T1000 (cell line): ENCODE measurements at regions not wholly inside any gene's neighbourhood (a gene's known extent, or its start where the extent isn't known, plus 50 kb on each side); places are given as distances from the start of the nearest gene placed in this dataset.
"Not testable (repeated sequence)": the region's sequence is repeated elsewhere in the genome, so short reads cannot be mapped to it uniquely, and the experiment has no call there.

ENCODE experiments used
- DNase-seq: peaks from one replicate; lab custom pipeline; 2025; ENCODE audit warnings: mixed read lengths; lab: John Stamatoyannopoulos, UW

DNA sequence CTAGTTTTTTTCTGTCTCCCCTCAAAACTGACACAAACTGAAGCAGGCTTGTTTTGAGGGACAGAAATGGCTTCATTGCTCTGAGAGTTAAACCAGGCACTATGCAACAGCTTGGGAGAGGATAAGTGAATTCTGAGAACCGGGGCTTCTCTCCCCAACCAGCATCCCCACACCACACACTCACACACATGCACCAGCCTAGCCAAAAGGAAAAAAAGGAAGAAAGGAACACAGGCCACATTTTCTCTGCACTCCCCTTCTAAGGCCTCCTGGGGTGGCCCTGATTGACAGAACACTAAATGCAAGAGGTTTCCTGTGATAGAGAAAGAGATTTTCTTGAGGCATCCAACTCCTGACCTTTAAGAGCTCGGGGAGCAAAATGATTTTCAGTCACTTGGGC lies 177.5 kb downstream of the TLE3 start:
- DNase-seq, result no peak

- DNase-seq, result no peak
Measured at GRCh38 chr15:69921626-69922619, 175.8 kb downstream of the TLE3 start.

GRCh38 chr15:69924531-69924930 lies 173.2 kb downstream of the TLE3 start:
- no peak for DNase-seq

GRCh38 chr15:69926006-69926405 lies 171.7 kb downstream of the TLE3 start:
- DNase-seq, result no peak

- DNase-seq, result no peak
Measured at GRCh38 chr15:69926721-69927120, 171.0 kb downstream of the TLE3 start.

DNA sequence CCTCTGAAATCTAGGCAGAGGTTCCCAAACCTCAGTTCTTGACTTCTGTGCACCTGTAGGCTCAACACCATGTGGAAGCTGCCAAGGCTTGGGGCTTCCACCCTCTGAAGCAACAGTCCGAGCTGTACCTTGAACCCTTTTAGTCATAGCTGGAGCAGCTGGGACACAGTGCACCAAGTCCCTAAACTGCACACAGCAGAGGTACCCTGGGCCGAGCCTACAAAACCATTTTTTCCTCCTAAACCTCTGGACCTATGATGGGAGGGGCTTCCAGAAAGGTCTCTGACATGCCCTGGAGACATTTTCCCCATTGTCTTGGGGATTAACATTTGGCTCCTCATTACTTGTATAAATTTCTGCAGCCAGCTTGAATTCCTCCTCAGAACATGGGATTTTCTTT lies 168.8 kb downstream of the TLE3 start:
- not testable (repeated sequence) for DNase-seq

GRCh38 chr15:69929905-69930630 lies 167.6 kb downstream of the TLE3 start:
- DNase-seq, result no peak

- DNase-seq, result no peak
Measured at GRCh38 chr15:69930754-69931153, 167.0 kb downstream of the TLE3 start.

DNA sequence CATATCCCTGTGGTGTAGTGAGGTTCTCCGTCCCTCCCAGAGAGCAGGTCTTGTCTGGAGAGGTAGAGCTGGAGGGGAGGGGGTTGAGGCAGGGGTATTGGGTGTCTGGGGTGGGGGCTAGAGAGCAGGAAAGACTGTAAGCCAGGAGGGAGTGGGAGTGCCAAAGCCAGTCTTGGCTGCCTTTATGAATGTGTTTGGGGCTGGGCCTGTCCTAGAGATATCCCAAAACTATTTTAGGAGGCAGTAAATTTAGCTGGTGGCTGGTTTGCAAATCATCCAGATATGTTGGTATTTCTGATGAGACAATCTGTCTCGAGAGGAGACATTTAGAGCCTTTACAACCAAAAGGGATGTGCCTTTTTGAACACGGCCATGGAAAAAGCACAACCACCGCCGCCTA lies 166.6 kb downstream of the TLE3 start:
- no peak for DNase-seq

- DNase-seq, result no peak
Measured at GRCh38 chr15:69934607-69935006, 163.1 kb downstream of the TLE3 start.

DNA sequence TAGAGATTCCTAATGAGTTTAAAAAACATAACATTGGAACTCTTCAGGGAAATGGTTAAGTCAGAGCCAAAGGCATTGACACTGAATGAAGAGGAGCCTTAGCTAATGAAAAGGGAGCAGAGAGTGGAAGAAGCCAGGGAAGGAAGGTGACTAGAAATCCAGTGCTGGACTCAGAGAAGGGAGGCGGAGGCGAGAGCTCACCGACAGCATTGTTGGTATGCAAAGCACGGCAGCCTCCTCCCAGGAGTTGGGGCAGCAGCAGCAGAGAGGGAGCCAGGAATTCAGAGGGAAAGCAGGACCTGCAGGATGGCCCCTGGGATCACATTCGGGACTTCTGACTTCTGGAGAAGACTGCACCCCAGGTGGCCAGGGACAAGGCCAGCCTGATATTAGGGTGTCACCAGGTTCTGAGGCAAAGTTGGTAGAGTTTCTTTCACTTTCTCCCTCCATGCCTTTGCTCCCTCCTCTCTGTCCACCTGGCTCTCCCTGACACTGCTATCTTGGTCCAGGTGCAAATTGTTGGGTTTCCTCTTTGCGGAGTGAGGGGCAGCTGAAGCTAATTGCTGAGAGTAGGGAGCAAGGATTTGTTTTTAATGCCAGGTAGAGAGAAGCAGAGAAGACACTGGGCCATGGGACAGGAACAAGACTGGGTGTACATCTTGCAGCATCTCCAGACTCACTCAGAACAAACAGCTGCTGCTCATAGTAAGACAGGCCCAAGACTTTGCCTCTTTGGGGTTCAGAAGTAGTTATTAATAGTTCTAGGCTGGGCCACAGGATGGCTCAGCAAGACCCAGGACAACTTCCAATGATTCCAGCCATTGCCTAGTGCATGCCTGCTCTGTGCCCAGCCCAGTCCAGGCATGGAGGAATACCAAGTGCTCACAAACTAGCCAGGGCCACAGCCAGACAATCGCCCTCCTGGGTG lies 157.9 kb downstream of the TLE3 start:
- no peak for DNase-seq

DNA sequence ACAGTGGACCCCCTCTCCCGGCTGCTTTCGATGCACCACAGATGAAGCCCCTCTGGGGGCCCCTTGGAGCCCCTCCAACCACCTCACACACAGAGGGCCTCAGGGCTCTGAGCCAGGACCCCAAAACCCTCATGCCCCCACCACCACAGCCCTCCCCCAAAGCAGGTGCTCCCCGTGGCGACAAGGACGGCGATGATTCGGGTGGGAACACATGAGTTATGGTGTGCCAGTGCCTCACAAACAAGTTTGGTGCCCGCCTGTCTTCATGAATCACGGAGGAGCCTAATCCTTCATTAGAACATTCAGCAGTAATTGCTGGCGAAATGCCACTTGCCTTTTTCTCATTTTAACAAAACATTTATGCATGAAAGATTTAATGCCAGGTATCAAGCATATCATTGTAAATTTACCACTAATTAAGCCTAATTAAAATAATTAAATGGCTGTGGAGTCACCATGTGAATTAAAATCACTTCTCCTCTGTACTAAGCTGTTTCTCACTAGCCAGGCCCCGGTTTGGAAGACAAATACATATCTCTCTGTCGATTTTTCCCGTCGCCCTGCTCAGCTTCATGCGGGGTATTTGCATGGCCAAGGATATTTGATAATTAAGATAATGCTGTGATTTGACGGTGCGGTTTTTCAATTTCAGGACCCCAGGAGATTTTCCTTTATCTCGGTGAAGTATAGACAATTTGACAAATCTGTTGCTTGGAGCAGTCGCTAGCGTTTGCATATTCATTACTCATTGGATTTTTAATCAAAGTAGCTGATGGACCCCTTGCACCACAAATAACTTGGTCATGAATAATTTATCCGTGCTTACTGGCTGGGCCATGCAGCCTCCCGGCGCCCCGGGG lies 157.0 kb downstream of the TLE3 start:
- no peak for DNase-seq

- DNase-seq, result no peak
Measured at GRCh38 chr15:69941301-69941605, 156.5 kb downstream of the TLE3 start.

GRCh38 chr15:69941706-69942495 lies 155.8 kb downstream of the TLE3 start:
- no peak for DNase-seq

DNA sequence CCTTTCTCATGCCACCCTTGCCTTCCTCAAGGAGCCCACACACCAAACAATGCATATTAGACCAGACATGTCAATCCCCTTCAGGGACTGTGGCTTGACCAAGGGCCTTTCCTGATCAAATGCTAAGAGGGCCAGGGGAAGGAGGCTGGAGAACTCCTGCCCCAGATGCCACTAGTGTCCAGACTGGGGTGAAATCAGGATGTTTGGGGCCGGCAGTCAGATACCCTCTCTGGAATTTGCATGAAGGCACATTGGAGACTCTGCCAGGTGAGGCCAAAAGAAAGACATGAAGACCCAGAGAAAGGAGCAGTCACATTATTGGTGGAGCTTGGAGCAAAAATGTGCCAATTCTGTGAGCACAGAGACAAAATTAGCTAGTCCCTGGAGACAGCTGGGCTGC lies 154.1 kb downstream of the TLE3 start:
- DNase-seq, result no peak

DNA sequence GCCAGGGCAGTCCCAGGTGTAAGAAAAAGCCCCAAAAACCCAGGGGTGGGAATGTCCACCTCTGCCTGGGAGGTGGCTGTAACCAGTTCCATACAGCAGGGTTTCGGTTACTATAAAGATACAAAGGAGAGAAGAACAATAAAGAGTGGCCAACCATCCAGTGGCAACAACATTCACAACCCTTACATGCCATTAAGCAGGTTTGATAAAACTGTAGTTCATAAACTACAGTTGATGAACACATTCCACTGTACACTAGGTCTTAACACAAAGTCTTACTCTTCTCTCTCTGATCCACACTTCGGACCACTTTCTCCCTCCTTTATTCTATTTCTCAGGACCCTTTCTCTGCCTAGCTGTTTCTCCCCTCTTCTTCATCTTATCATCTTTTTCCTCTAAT lies 152.0 kb downstream of the TLE3 start:
- no peak for DNase-seq

DNA sequence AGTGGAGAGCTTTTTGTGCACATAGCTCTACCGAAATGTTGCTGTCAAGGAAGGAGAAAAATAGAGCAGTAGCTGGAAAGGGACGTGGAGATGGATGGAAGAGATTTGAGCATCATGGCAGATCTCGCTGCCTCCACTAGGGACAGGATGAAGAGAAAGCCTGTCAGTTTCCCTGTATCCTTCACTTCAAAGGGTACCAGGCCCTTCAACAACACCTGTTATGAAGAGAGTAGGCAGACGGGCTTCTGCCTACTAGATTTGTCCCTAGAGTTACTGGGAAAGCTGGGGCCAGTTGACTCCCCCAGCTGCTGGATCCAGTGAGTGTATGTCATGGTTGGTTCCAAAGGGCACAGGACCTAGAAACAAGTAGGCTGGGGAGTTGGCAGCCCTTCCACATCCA lies 150.8 kb downstream of the TLE3 start:
- DNase-seq, result no peak

DNA sequence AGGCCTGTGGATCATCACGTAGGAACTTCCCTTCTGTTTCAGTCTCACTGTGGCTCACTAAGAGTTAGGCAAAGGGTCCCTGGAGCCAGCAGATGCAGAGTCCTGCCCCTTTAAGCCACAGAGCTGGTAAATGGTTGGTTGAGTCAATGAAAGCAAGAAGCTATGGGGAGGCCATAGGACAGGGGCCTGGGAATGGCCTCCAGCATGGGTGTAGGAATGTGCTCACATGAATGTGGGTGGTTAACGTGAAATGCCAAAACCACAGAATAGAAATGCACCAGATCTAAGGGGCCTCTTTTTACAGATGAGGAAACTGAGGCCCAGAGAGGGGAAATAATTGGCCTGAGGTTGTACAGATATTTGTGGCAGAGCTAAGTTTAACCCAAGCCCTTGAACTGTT lies 150.3 kb downstream of the TLE3 start:
- no peak for DNase-seq

DNA sequence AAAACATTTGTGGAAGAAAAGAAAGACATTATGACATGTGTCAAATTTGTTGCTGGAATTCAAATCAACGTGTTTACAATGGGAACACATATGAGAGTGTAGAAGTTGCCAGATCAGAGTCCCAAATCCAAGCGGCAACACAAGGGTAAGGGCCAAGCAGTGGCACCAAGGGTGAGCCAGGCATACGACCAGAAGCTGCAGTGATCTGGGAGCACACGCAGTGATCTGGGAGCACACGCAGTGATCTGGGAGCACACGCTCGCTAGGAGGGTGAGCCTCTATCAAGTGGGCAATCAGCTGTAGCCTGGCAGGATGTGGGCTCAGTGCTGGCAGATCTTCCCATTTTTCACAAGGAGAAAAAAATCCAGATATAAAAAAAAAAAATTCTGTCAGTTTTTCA lies 148.2 kb downstream of the TLE3 start:
- no peak for DNase-seq

DNA sequence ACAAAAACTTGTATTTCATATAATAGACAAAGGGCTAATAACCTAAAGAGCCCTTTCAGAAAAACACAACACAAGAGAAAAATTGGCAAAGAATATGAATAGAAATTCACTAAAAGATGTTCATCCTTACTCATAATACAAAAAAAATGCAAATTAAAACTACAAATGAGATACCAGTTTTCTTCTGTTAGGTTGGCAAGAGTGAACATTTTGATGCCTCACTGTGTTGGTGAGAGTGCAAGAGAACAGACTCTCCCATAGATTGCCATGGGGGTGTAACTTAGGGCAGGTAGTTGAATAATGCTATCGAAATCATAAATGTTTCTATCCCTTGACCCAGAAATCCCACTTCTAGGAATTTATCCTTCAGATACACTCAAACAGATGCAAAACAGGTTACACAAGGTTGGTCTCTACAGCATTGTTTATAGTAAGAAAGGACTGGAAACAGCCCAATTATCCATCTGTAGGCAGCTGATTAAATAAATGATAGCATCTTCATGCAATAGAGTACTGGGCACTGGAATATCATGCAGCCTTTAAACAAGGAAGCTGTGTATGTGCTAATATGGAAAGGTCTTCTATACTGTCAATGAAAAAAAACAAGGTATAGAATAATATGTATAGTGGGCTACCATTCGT lies 146.3 kb downstream of the TLE3 start:
- DNase-seq, result no peak
